ENCODE measurements at regions not wholly inside any gene's neighbourhood (a gene's known extent, or its start where the extent isn't known, plus 50 kb on each side); places are given as distances from the start of the nearest gene placed in this dataset.

GRCh38 chr5:123965626-123966025, 453.6 kb downstream of the CSNK1G3 start:
- ChIA-PET POLR2A (no interaction called here), CTCF (no interaction called here), RAD21 (ENCODE audit: low non-redundant PET in 1 of 2, low total read pairs in 2 of 2, uncharacterized antibody in 2 of 2, unreplicated experiment in 2 of 2) (no interaction called here)
- TF ChIP-seq ZBTB33 (IDR thresholded peaks at IDR 0.05; ENCODE audit: extremely low read depth, insufficient replicate concordance, low read length) (no peak), FOSL1 (IDR thresholded peaks at IDR 0.05; ENCODE audit: low read depth) (no peak), CTCF (IDR thresholded peaks at IDR 0.05 in 2 of 3, conservative IDR thresholded peaks at IDR 0.05 in 1 of 3; ENCODE audit: borderline replicate concordance in 1 of 3, insufficient read depth in 1 of 3, low read depth in 2 of 3, low read length in 2 of 3) (no peak), ZFX (IDR thresholded peaks at IDR 0.05) (no peak), EGR1 (IDR thresholded peaks at IDR 0.05; ENCODE audit: low read depth) (no peak), YY1 (IDR thresholded peaks at IDR 0.05; ENCODE audit: extremely low read depth, insufficient replicate concordance, low read depth, low read length) (no peak), POLR2AphosphoS5 (IDR thresholded peaks at IDR 0.05; ENCODE audit: low read depth, low read length) (no peak), MAX (IDR thresholded peaks at IDR 0.05) (no peak), EZH2phosphoT487 (IDR thresholded peaks at IDR 0.05; ENCODE audit: borderline replicate concordance) (no peak), RAD21 (IDR thresholded peaks at IDR 0.05; ENCODE audit: low read depth) (no peak), TCF7L2 (IDR thresholded peaks at IDR 0.05; ENCODE audit: borderline replicate concordance, extremely low read depth, insufficient read depth, insufficient read length) (no peak), SIN3A (IDR thresholded peaks at IDR 0.05; ENCODE audit: low read depth) (no peak)
- H3K9me3 ChIP-seq (ENCODE audit: control insufficient read depth in 1 of 2, insufficient read depth in 1 of 2, low read depth in 1 of 2, low read length in 2 of 2): no peaks in the 10 kb centered on the region
- H4K20me1 ChIP-seq (ENCODE audit: insufficient read depth): no peaks in the 10 kb centered on the region
- no TSS peak for BruUV-seq (replicated peaks)
- ATAC-seq (no peak), DNase-seq (ENCODE audit: low read depth, low spot score) (no peak)
- H2AFZ ChIP-seq (ENCODE audit: low read depth, low read length, poor library complexity, severe bottlenecking): no peak overlapping the region
- H3K9ac ChIP-seq (ENCODE audit: low read length): no peak overlapping the region
- H3K9me2 ChIP-seq (ENCODE audit: insufficient read depth): no peaks in the 10 kb centered on the region
- H3K27ac ChIP-seq (ENCODE audit: low read depth, low read length): no peak overlapping the region
- intact Hi-C loops (cut with micrococcal nuclease): no loop called here
- H3K36me3 ChIP-seq (ENCODE audit: control insufficient read depth in 1 of 2, insufficient read depth in 2 of 2, low read length in 2 of 2): no peaks in the 10 kb centered on the region
- no peak overlapping the region for H3K4me3 ChIP-seq (replicated peaks in 1 of 2; ENCODE audit: low read depth in 1 of 2, low read length in 2 of 2)
- H3K4me2 ChIP-seq (ENCODE audit: low read length): no peak overlapping the region
- no peaks in the 10 kb centered on the region for H3K4me1 ChIP-seq (ENCODE audit: control insufficient read depth in 1 of 2, insufficient read depth in 2 of 2, low read length in 2 of 2)
- H3K79me2 ChIP-seq (ENCODE audit: insufficient read depth, low read length): no peaks in the 10 kb centered on the region
- H3K27me3 ChIP-seq (ENCODE audit: insufficient read depth, low read length): no peaks in the 10 kb centered on the region

Measured in HCT116 (cell line).